GM19463 (cell line): ENCODE measurements at regions not wholly inside any gene's neighbourhood (a gene's known extent, or its start where the extent isn't known, plus 50 kb on each side); places are given as distances from the start of the nearest gene placed in this dataset.
"Not testable (repeated sequence)": the region's sequence is repeated elsewhere in the genome, so short reads cannot be mapped to it uniquely, and the experiment has no call there.

ENCODE experiments used
- ATAC-seq: cut with Tn5 transposase; IDR thresholded peaks from one replicate; pipeline ENCODE4 v1.9.1; 2021; ENCODE audit warnings: mild to moderate bottlenecking, moderate library complexity; ENCODE audit not compliant: unreplicated experiment

GRCh38 chr6:98014442-98015201, 731.6 kb upstream of the MMS22L start:
- ATAC-seq: no peak

- ATAC-seq: no peak
Measured at GRCh38 chr6:98016565-98016964, 733.5 kb upstream of the MMS22L start.

GRCh38 chr6:98020222-98020621, 737.2 kb upstream of the MMS22L start:
- no peak for ATAC-seq

DNA sequence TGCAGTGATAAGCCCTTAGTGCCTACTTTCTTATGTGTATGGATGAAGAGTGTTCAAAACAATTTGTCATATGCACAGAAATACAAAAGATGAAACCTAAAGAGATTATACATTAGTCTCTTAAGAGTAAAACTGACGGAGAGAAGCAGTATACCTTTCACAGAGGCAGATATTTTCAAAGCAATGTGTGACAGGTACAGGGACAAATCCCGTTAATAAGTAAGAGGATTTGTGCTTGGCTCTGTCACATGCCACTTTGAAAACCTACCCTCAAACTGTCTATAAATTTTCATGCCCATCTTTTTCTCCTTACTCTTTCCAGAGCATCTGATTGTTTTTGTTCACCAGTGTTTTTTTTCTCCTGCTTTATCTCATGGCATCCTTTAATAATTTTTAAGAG, 741.3 kb upstream of the MMS22L start:
- ATAC-seq: no peak

GRCh38 chr6:98027898-98028297, 744.9 kb upstream of the MMS22L start:
- no peak for ATAC-seq

GRCh38 chr6:98033617-98034016, 750.6 kb upstream of the MMS22L start:
- ATAC-seq: no peak

DNA sequence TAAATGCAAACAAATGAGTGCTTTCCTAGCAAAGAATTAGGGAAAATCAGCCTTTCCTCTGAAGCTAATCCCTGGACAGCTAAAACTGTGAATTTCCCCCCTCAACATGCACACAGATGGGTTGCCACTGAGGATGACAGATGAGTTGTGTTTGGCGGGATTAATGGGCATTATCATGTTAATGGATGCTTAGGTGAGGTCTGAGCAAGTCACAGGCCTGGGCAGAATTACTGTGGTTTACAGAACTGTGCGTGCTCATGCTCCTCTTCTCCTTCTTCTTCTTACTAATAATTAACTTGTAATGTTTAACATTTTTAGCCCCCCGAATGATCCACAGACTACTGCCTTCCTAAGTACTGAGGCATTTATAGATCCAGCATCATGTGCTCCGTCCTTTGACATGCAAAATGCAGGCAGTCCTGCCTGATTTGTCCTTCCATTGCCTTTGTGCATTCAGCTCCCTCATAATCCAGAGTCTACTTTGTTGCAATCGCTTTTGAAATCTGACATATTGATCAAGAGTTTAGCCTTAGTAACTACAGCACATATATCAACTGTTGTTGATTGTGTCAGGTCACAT, 753.4 kb upstream of the MMS22L start:
- no peak for ATAC-seq

GRCh38 chr6:98037571-98037970, 754.6 kb upstream of the MMS22L start:
- ATAC-seq: no peak

GRCh38 chr6:98039443-98039842, 756.4 kb upstream of the MMS22L start:
- no peak for ATAC-seq

DNA sequence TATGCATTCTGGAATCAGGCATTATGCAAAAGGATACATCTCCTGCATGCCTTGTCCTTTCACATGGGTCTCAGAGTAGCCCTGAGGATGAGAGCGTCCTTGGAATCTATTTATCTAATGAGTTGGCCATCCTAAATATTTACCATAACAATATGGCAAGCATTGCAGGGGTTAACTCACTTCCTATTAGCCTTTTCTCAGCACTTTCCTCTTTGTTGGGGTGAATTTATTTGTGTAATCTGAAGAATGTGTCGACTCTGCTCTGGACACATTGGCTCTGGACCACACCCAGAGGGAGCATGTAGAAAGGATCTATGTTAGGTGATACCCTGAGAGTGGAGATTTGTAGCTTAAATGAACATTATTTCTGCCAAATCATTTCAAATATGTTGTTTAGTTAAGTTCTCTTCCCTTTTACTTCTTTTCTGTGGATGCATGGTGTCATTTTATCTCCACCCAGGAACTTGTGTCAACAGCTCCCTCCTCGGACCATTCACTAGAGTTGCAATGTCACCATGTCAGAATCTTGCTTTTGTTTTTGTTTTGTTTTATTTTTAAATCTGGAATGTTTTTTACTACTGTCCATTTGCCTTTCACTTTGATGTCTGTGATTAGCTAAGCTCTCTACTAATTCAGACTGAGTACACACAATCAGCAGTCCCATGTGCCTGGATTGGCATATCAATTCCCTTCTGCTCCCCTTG, 757.0 kb upstream of the MMS22L start:
- ATAC-seq: no peak

- no peak for ATAC-seq
Measured at GRCh38 chr6:98041056-98041455, 758.0 kb upstream of the MMS22L start.

DNA sequence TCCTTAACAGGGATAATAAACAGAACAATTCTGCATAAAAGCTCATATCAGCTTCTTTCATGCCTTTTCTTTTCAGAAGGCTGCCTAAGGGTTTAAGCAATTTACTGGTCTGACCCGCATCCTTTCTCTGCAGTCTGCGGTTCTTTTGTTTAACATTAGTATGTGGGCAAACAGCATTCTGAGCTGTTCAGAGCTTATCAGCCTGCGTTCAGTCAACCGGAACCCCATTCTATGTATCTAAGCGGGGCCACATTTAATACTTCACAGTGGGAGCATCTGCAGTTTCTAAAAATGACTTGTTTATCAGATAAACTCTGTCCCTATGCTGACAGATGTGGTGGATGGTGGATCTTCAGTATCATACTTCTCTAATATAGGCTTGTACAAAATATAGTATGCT, 758.9 kb upstream of the MMS22L start:
- no peak for ATAC-seq

DNA sequence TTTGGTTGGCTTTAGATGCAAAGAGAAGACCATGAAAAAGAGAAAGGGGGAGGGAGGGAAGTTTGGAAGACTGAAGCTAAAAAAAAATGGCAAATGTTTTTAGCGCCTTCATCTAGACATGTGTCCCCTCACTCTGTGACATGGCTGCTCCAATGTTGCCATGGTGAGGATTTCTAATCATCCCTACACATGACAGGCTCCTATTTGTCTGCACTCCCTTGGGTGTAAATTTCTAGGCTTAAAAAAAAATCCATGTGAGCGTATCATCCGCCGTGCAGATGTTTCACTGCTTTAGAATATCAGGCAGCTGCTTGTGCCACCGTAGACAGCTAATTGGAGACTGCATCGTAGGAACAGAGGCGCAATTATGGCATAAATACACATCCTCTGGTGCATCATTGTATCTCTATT, 761.1 kb upstream of the MMS22L start:
- ATAC-seq: no peak

DNA sequence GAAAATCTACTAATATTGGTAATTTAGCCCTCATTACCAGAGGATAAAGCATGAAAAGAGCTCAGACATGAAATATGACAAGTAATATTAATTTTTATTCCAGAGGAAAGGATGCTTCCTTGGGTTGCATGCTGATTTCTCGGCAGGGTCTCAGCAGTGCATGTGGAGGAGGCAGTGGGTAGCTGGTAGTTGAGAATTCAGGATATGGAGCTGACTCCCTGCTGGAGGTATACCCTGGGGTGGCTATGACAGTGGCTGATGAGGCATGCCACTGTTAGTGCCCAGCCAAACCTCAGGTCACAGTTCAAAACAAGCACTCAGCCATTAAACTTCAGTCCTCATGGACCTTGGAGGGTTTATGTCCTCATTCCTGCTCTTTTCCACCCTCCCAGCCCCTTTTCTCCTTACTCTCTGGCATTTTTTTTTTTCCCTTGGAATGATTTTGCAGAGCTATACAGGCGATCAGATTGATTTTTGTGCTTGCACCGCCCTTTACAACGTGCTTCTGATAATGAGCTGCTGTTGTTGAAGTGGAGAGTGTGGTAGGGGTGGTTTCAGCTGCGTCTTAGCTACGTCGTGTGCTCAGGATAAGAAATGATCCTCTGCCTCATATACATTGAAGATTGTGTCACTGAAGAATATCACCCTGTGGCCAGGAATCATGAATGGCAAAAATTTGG, 761.9 kb upstream of the MMS22L start:
- ATAC-seq: no peak

GRCh38 chr6:98047164-98047563, 764.1 kb upstream of the MMS22L start:
- no peak for ATAC-seq

DNA sequence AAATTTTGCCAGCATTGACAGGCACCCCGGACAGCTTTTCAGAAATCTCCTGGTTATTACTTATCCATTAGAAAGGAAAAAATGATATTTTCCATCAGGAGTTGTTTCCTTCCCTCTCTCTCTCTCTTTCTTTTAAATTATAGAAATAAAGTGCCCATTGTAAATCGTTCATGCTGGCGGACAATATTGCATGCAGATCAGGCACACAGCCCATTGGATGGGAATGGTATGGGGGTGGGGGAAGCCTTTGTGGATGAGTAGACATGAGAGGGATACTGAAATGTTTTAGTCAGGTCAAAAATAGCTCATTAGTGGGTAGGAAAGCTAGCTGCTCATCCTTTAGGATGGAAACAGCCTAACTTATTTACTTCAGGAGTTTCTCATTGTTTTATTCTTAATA, 764.9 kb upstream of the MMS22L start:
- no peak for ATAC-seq

DNA sequence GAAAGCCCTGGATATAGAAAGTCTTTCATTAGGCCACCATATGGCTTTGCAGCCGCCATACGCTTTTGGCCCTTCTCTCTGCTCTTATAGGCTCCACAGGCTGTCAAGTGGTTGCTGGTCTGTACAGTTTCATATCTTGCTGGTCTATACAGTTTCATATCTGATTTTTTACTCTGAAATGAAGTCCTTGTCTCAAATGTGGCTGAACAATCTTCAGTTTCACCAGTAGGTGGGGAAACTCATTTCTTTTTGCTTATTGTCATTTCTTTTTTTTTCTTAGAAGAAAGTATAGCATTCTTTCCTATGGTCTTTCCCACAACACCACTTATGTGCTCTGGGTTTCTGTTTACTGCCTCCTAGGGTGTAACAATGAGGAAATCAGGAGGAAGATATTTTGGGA, 771.4 kb upstream of the MMS22L start:
- no peak for ATAC-seq

DNA sequence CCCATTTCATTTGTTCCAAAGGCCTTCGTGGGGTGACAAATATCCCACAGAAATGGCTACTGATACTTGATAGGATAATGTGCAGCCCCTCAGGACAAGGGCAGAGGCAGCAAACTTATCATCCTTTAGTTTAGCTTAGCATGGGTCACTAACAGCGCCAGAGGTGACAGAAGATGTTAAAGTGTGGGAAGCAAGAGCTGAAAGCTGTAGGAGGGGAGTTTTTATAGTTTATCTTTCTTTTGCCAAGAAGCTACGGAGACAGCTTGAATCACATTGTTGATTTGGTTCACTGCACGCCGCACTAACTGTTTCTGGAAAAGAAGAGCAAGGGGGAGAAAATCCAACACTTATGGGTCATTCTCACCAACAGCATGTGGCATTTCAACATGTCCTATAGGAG, 773.9 kb upstream of the MMS22L start:
- ATAC-seq: no peak

- ATAC-seq: no peak
Measured at GRCh38 chr6:98067375-98067774, 767.0 kb upstream of the POU3F2 start.

GRCh38 chr6:98088537-98088936, 745.8 kb upstream of the POU3F2 start:
- ATAC-seq: not testable (repeated sequence)

GRCh38 chr6:98092331-98092730, 742.0 kb upstream of the POU3F2 start:
- ATAC-seq: no peak

- no peak for ATAC-seq
Measured at GRCh38 chr6:98094696-98095095, 739.7 kb upstream of the POU3F2 start.
